Mucosa of descending colon (tissue), 3 donors: ENCODE measurements at regions not wholly inside any gene's neighbourhood (a gene's known extent, or its start where the extent isn't known, plus 50 kb on each side); places are given as distances from the start of the nearest gene placed in this dataset.

ENCODE experiments used
- ATAC-seq: fragments of 200-7000 bp; cut with Tn5 transposase; one replicate; pipeline ENCODE4 v1.9.1; 2020; ENCODE audit warnings: mild to moderate bottlenecking, moderate library complexity
- DNase-seq, 3 donors: peaks; one replicate each; pipeline ENCODE4 v3.0.0-alpha.2; 2020
- H3K36me3 ChIP-seq: fragments of 200-600 bp; one replicate; pipeline ENCODE4 v1.8.0; 2021; ENCODE audit warnings: low read depth, mild to moderate bottlenecking
- H3K4me1 ChIP-seq: fragments of 200-600 bp; one replicate; pipeline ENCODE4 v1.8.0; 2021; ENCODE audit warnings: low read depth, mild to moderate bottlenecking
- H3K4me3 ChIP-seq: fragments of 200-600 bp; one replicate; pipeline ENCODE4 v1.8.0; 2021; ENCODE audit warnings: mild to moderate bottlenecking
- H3K9me3 ChIP-seq: fragments of 200-600 bp; one replicate; pipeline ENCODE4 v1.8.0; 2021; ENCODE audit warnings: mild to moderate bottlenecking
- CTCF ChIP-seq: fragments of 200-600 bp; IDR thresholded peaks from one replicate; pipeline ENCODE4 v1.8.0; 2022; ENCODE audit warnings: antibody characterized with exemption, mild to moderate bottlenecking
- intact Hi-C, 2 donors: fragments of 100-400 bp; cut with DNase I in 1 of 2; cut with micrococcal nuclease in 1 of 2; formaldehyde crosslinking; loops; one replicate each; pipeline versions ENCODE4 v1.11.0 to v1.11.1; 2022; cut with DNase I, micrococcal nuclease
- donor health status: DM: no; HTN: no; CAD: no; lungs with moderate emphysema.
- donor health status: DM: no; HTN: no; CAD: no.
- donor health status: DM: no; HTN: yes; CAD: no.

- intact Hi-C loops, result no loop called here
- TF ChIP-seq CTCF, result no peak
- H3K9me3 ChIP-seq, result no peaks in the 10 kb centered on the region
- ATAC-seq, result no peak
- no peak for DNase-seq
- no peaks in the 10 kb centered on the region for H3K4me1 ChIP-seq
- H3K36me3 ChIP-seq, result no peaks in the 10 kb centered on the region
- no peak overlapping the region for H3K4me3 ChIP-seq
Observed at GRCh38 chr10:30188556-30189237, 129.3 kb upstream of the JCAD start.

GRCh38 chr10:30188101-30188500 lies 128.7 kb upstream of the JCAD start:
- TF ChIP-seq CTCF, result no peak
- intact Hi-C loops, result no loop called here
- Histone ChIP-seq H3K4me1 (no peaks in the 10 kb centered on the region), H3K4me3 (no peak overlapping the region), H3K36me3 (no peaks in the 10 kb centered on the region), H3K9me3 (no peaks in the 10 kb centered on the region)
- DNase-seq (no peak), ATAC-seq (no peak)

GRCh38 chr10:30187010-30187409 lies 127.6 kb upstream of the JCAD start:
- no peak for DNase-seq
- TF ChIP-seq CTCF, result no peak
- no peaks in the 10 kb centered on the region for H3K36me3 ChIP-seq
- ATAC-seq, result no peak
- H3K9me3 ChIP-seq, result no peaks in the 10 kb centered on the region
- H3K4me1 ChIP-seq, result no peaks in the 10 kb centered on the region
- H3K4me3 ChIP-seq, result no peak overlapping the region
- intact Hi-C loops, result no loop called here

GRCh38 chr10:30186371-30186875 lies 127.0 kb upstream of the JCAD start:
- no peak for DNase-seq
- intact Hi-C loops, result no loop called here
- H3K4me1 ChIP-seq, result no peaks in the 10 kb centered on the region
- H3K4me3 ChIP-seq, result no peak overlapping the region
- H3K9me3 ChIP-seq, result no peaks in the 10 kb centered on the region
- ATAC-seq, result peak; percentile 61
- TF ChIP-seq CTCF, result no peak
- no peaks in the 10 kb centered on the region for H3K36me3 ChIP-seq

- DNase-seq (no peak), ATAC-seq (no peak)
- Histone ChIP-seq H3K9me3 (no peaks in the 10 kb centered on the region), H3K4me1 (no peaks in the 10 kb centered on the region), H3K36me3 (no peaks in the 10 kb centered on the region), H3K4me3 (no peak overlapping the region)
- intact Hi-C loops, result no loop called here
- TF ChIP-seq CTCF, result no peak
Observed at GRCh38 chr10:30185916-30186315, 126.5 kb upstream of the JCAD start.
